COLO668 (cell line): ENCODE measurements at regions not wholly inside any gene's neighbourhood (a gene's known extent, or its start where the extent isn't known, plus 50 kb on each side); places are given as distances from the start of the nearest gene placed in this dataset.

Experiments
- DNase-seq: peaks from one replicate; lab custom pipeline; 2025; ENCODE audit not compliant: unreplicated experiment; lab: John Stamatoyannopoulos, UW

- DNase-seq, result no peak
Observed at GRCh38 chr2:75389271-75389670, 171.5 kb downstream of the EVA1A start.

- DNase-seq, result no peak
Observed at GRCh38 chr2:75381032-75381431, 179.7 kb downstream of the EVA1A start.

GRCh38 chr2:75379476-75380210, 180.3 kb upstream of the TACR1 start:
- DNase-seq, result no peak

- no peak for DNase-seq
Observed at GRCh38 chr2:75375646-75376582, 176.6 kb upstream of the TACR1 start.

GRCh38 chr2:75374414-75374957, 175.2 kb upstream of the TACR1 start:
- DNase-seq, result peak; percentile 75

GRCh38 chr2:75367401-75367800, 168.1 kb upstream of the TACR1 start:
- no peak for DNase-seq

GRCh38 chr2:75361486-75361885, 162.2 kb upstream of the TACR1 start:
- DNase-seq, result no peak

- DNase-seq, result no peak
Observed at GRCh38 chr2:75360945-75361344, 161.6 kb upstream of the TACR1 start.

GRCh38 chr2:75356865-75357264, 157.5 kb upstream of the TACR1 start:
- DNase-seq, result no peak

- no peak for DNase-seq
Observed at GRCh38 chr2:75353131-75353530, 153.8 kb upstream of the TACR1 start.

GRCh38 chr2:75348307-75348706, 149.0 kb upstream of the TACR1 start:
- no peak for DNase-seq

GRCh38 chr2:75344146-75344545, 144.8 kb upstream of the TACR1 start:
- DNase-seq, result no peak

GRCh38 chr2:75342504-75343175, 143.3 kb upstream of the TACR1 start:
- DNase-seq, result no peak

- DNase-seq, result no peak
Observed at GRCh38 chr2:75340560-75340959, 141.2 kb upstream of the TACR1 start.

- no peak for DNase-seq
Observed at GRCh38 chr2:75338461-75338860, 139.1 kb upstream of the TACR1 start.

GRCh38 chr2:75337619-75338018, 138.3 kb upstream of the TACR1 start:
- DNase-seq, result no peak

GRCh38 chr2:75337016-75337415, 137.7 kb upstream of the TACR1 start:
- DNase-seq, result no peak

- DNase-seq, result no peak
Observed at GRCh38 chr2:75336451-75336850, 137.1 kb upstream of the TACR1 start.

GRCh38 chr2:75334076-75334475, 134.8 kb upstream of the TACR1 start:
- no peak for DNase-seq

- no peak for DNase-seq
Observed at GRCh38 chr2:75333646-75334045, 134.3 kb upstream of the TACR1 start.

- DNase-seq, result no peak
Observed at GRCh38 chr2:75328156-75328555, 128.8 kb upstream of the TACR1 start.
